IPS-18c (cell line): ENCODE measurements at regions not wholly inside any gene's neighbourhood (a gene's known extent, or its start where the extent isn't known, plus 50 kb on each side); places are given as distances from the start of the nearest gene placed in this dataset.

Source experiments
- H3K4me3 ChIP-seq: 2 replicates; pipeline ENCODE4 v1.7.0; 2013; ENCODE audit warnings: low read depth, mild to moderate bottlenecking, low read length, moderate library complexity; ENCODE audit not compliant: insufficient read depth
- H3K9me3 ChIP-seq: one replicate; pipeline ENCODE4 v1.6.1; 2013; ENCODE audit warnings: mild to moderate bottlenecking, low read length, moderate library complexity; ENCODE audit not compliant: control insufficient read depth, insufficient read depth

GRCh38 chr10:43815181-43815885 lies 166.7 kb upstream of the ZNF32 start:
- Histone ChIP-seq H3K4me3 (no peak overlapping the region), H3K9me3 (no peaks in the 10 kb centered on the region)

GRCh38 chr10:43814663-43815062 lies 166.0 kb upstream of the ZNF32 start:
- H3K4me3 ChIP-seq: no peak overlapping the region
- H3K9me3 ChIP-seq: no peaks in the 10 kb centered on the region

- no peak overlapping the region for H3K4me3 ChIP-seq
- no peaks in the 10 kb centered on the region for H3K9me3 ChIP-seq
These were observed 163.2 kb upstream of the ZNF32 start for GRCh38 chr10:43811871-43812270.

- no peaks in the 10 kb centered on the region for H3K9me3 ChIP-seq
- no peak overlapping the region for H3K4me3 ChIP-seq
These were observed 160.7 kb upstream of the ZNF32 start for GRCh38 chr10:43809211-43809930.

DNA sequence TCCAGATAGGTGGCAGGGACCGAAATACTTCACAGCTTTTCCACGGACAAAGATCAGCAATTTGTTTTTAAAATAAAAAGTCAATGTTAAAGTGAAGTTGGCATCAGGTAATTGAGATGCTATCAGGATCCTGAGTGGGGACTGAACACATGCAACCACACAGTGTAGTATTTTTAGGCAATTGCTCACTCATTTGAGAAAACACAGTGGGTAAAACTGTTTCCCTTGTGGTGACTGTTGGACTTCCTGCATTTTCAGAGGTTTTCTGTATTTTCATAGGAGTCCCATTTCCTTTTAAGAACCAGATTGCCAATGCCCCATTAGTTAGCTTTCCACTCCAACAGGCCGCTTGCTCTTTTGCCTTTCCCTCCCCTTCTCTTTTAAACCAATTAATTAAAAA lies 159.5 kb upstream of the ZNF32 start:
- no peaks in the 10 kb centered on the region for H3K9me3 ChIP-seq
- no peak overlapping the region for H3K4me3 ChIP-seq

DNA sequence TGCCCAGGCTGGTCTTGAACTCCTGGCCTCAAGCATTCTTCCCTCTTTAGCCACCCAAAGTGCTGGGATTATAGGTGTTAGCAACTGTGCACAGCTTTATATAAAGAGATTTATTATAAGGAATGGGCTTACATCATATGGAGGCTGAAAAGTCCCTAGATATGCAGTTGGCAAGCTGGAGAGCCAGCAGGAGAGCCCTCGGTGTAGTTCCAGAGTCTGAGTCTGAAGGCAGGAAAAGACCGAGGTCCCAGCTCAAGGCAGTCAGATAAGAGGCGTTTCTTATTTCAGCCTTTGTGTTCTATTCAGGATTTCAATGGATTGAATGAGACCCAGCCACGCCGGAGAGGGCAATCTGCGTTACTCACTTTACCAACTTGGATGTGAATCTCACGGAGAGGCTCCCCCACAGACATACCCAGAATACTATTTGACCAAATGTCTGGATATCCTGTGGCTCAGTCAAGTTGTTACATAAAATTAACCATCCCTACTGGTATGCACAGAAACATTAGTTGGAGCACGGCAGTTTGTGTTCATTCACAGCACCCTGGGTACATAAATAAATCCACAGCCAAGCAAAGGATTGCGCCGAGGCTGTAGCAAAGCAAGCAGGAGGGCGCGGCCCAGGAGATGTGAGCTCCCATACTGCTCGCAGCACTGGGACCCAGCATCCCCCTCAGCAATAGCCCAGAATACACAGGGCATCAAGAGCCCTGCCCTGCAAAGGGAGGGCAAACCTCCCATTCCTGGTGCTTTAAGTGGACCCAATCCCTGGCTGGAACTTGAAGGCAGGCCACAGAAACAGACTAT lies 158.4 kb upstream of the ZNF32 start:
- H3K4me3 ChIP-seq: no peak overlapping the region
- H3K9me3 ChIP-seq: no peaks in the 10 kb centered on the region

- H3K4me3 ChIP-seq: no peak overlapping the region
- H3K9me3 ChIP-seq: no peaks in the 10 kb centered on the region
These were observed 155.1 kb upstream of the ZNF32 start for GRCh38 chr10:43803791-43804190.

DNA sequence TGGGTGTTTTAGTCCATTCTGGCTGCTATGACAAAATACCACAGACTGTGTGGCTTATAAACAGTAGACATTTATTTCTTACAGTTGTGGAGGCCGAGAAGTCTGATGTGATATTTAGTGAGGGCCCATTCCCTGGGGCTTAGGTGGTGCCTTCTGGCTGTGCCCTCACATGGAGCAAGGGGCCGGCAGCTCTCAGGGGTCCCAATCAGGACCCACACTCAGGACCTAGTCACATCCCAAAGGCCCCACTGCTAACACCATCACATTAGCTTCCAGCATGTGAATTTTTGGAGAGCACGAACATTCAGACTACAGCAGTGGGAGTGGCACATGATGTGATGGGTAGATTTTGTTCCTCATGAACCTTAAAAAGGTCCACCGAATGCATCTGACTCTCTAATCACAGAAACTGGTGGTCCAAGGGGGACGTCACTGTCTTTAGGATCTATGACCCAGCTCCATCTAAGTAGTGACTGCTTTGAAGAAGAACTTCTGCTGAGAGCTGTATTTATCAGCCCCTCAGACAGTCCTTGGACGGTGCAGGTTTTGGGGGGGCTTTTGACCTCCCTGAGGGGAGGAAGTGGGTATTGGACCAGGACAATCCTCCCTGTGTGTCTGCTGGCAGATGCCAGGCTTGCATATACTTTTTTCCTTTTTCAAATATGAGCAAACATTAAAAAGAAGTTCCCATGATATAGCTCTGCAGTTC lies 154.5 kb upstream of the ZNF32 start:
- Histone ChIP-seq H3K9me3 (no peaks in the 10 kb centered on the region), H3K4me3 (no peak overlapping the region)

DNA sequence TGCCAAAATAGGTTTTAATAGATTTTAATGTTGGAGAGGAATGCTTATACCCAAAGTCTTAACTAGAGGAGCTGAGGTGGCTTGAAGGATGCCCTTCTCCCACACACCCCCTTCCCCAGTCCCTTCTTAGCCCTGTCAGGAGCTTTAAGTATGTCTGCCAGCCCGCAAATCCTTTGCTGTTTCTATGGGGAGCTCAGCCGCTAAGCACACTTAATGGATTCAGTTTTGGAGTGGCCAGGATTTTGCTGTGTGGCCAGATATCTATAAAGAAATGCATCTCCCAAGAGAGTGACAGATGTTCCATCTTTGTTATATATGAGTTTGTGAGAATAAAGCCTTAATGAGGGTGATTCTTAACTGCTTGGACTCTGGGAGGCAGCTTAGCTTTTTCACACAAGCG lies 152.9 kb upstream of the ZNF32 start:
- no peak overlapping the region for H3K4me3 ChIP-seq
- H3K9me3 ChIP-seq: no peaks in the 10 kb centered on the region

GRCh38 chr10:43801140-43801539 lies 152.5 kb upstream of the ZNF32 start:
- Histone ChIP-seq H3K4me3 (no peak overlapping the region), H3K9me3 (no peaks in the 10 kb centered on the region)

GRCh38 chr10:43796781-43797180 lies 148.1 kb upstream of the ZNF32 start:
- Histone ChIP-seq H3K4me3 (no peak overlapping the region), H3K9me3 (no peaks in the 10 kb centered on the region)

DNA sequence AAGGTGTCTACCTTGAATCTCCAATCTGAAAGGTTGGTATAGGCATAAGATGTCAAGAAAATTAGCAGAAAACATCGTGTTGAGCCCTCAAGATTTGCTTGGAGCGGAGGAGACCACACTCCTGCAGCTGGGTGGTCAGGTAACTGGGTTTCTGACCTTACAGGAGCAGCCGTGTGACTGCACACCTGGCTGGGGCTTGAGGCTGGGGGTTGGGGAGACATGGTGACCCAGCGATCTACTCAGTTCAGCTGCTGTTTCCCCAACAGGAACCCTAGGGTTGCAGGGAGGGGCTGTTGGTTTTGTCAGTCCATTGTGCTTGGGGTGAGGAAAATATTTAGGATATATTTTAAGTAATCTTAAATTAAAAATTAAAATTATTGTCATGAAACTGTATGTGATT lies 147.0 kb upstream of the ZNF32 start:
- H3K4me3 ChIP-seq: no peak overlapping the region

GRCh38 chr10:43795093-43795492 lies 146.4 kb upstream of the ZNF32 start:
- no peaks in the 10 kb centered on the region for H3K9me3 ChIP-seq

More for the DNA sequence above, 147.0 kb upstream of the ZNF32 start:
- no peaks in the 10 kb centered on the region for H3K9me3 ChIP-seq

DNA sequence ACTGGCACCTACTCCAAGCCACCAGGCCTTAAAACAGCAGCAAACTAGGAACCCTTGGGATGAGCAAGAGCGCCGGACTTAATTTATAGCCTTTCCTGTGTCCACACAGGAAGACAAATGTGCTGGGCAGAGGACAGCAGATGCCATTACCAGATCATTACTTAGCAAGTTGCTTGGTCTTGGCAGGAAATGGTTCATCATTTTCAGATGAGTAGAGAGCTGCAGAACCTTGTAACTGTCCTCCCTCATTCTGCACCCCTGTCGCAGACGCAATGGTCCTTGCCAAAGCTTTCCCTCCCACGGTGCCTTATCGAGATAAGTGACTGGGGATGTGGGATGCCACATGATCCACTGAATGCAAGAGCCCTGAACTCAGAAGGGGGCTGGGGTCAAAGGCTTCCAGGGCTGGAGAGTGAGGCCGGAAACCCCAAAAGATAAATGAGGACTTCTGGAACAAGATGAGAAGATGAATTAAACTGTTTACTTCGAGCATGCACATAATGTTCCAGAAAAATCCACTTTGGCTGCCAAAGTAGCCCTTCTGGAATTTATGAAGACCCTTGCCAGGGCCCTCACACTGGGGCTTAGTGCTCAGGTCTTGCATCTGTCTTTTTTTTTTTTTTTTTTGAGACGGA lies 145.6 kb upstream of the ZNF32 start:
- Histone ChIP-seq H3K4me3 (no peak overlapping the region), H3K9me3 (no peaks in the 10 kb centered on the region)

More at GRCh38 chr10:43795093-43795492, 146.4 kb upstream of the ZNF32 start:
- no peak overlapping the region for H3K4me3 ChIP-seq

DNA sequence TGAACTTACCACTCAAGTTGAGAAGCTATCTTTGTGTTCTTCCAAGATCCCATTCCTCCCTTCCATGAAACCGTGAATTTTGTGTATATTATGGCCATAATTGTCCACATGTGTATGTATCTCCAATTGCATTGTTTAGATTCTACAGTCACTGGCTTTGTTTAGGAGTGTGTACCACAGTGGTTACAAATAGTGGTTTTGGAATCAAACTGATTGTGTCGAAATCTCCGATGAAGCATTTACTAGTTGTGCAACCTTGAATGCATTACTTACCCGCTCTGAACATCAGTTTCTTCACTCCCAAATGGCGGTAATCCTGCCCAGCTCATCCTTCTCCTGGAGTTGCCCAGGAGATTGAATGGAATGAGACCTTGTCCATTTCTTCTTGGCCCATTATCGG lies 145.0 kb upstream of the ZNF32 start:
- H3K4me3 ChIP-seq: no peak overlapping the region
- H3K9me3 ChIP-seq: no peaks in the 10 kb centered on the region

DNA sequence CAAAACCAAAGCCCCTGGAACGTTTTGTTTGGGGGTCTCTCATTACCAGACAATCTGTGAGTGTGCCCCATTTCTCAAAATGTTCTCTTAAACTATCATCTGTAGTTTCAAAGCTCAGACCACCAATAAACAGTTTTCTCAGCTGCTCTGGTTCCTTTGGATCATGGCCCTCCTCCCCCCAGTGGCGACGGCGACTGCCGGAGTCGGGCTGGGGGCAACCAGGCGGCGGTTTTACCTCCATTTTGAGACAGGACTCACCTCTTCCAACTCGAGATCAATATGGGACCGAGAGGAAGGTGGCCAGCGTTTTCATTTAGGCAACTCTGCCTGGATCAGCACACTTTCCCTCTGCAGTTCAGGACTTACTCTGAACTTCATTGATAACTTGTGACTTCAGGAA lies 141.5 kb upstream of the ZNF32 start:
- H3K9me3 ChIP-seq: no peaks in the 10 kb centered on the region
- H3K4me3 ChIP-seq: no peak overlapping the region

GRCh38 chr10:43785252-43785651 lies 136.6 kb upstream of the ZNF32 start:
- Histone ChIP-seq H3K9me3 (no peaks in the 10 kb centered on the region), H3K4me3 (no peak overlapping the region)
